ENCODE measurements at regions not wholly inside any gene's neighbourhood (a gene's known extent, or its start where the extent isn't known, plus 50 kb on each side); places are given as distances from the start of the nearest gene placed in this dataset.
"Not testable (repeated sequence)": the region's sequence is repeated elsewhere in the genome, so short reads cannot be mapped to it uniquely, and the experiment has no call there.

DNA sequence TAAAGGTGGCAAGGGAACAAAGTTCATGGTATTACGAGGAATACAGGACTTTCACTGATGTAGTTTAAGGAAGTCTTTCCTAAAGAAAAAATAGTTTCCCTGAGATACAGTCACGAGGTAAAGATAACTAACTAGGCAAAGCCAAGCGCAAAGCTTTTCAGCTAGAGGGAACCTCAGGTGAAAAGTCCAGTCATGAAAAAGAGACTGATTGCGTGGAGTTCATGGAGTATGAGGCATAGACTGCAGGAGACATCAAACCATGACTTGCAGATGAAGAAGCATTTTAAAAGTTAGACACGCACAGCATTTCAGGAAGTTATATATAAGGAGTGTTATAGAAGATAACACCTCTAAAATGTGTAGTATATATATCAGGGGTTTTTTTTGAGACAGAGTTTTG is 205.6 kb upstream of the ZNF184 start:
- DNase-seq (ENCODE audit: low read depth, low spot score) = no peak

DNA sequence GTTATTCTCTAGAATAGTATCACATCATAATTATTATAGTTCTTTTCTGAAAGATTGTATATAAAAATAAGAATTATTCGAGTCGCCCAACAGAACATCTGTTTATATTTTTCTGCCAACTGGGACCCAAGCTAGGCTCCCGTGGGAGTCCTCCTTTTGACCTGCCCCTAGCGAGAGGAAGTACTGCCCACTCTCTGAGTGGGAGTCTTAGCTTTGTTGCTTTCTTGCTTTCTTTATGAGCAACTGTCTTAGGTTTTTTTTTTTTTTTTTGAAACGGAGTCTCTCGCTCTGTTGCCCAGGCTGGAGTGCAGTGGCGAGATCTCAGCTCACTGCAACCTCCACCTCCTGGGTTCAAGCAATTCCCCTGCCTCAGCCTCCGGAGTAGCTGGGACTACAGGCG is 202.0 kb upstream of the ZNF184 start:
- no peak for DNase-seq (ENCODE audit: low read depth, low spot score)

- DNase-seq (ENCODE audit: low read depth, low spot score) = no peak
These were observed 199.4 kb upstream of the ZNF184 start for GRCh38 chr6:27672113-27672799.

- DNase-seq (ENCODE audit: low read depth, low spot score) = no peak
These were observed 196.9 kb upstream of the ZNF184 start for GRCh38 chr6:27669624-27670301.

DNA sequence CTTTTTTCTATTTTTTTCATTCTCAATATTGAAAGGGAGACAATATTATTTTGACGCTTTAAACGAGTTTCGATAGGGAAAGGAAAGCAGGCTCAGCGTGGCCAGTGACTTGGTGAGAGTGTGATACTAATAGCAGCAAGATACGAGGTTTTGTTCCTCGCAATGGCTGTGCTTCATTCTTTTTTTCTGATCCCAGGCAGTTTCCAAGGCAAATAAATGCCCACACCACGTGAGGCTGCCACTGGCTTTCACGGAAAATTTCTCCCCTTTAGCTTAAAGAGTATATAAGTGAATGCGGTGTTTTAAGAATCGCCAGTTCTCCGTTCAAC is 196.4 kb upstream of the ZNF184 start:
- DNase-seq (ENCODE audit: low read depth, low spot score) = no peak

DNA sequence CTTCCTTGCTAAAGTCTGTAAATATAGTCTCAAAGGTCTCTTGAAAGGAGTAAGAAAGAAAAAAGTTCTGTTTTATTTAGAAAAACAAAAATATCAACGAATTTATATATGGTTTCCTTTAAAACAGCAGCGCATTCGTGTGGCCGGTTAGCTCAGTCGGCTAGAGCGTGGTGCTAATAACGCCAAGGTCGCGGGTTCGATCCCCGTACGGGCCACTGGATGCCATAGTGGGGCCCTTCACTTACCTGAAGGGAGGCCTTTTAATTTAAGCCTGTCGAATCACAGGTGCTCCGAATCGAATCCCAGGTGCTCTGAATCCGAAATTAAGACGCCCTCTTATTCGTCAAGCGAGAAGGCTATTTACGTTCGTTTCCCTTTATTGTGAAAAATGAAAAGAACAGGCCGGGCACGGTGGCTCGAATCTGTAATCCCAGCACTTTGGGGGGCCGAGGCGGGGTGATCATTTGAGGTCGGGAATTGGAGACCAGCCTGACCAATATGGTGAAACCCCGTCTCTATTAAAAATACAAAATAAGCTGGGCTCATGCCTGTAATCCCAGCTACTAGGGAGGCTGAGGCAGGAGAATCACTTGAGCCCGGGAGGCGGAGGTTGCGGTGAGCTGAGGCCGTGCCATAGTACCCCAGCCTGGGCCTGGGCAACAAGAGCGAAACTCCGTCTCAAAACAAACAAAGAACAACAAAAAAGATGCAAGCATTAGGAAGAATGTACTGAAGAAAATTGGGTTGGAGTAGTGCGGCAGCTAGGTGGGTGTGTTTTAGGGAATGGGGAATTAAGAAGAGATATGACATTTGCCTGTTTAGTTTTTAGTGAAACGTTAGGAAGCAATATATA is 195.8 kb upstream of the ZNF184 start:
- DNase-seq (ENCODE audit: low read depth, low spot score) = no peak

DNA sequence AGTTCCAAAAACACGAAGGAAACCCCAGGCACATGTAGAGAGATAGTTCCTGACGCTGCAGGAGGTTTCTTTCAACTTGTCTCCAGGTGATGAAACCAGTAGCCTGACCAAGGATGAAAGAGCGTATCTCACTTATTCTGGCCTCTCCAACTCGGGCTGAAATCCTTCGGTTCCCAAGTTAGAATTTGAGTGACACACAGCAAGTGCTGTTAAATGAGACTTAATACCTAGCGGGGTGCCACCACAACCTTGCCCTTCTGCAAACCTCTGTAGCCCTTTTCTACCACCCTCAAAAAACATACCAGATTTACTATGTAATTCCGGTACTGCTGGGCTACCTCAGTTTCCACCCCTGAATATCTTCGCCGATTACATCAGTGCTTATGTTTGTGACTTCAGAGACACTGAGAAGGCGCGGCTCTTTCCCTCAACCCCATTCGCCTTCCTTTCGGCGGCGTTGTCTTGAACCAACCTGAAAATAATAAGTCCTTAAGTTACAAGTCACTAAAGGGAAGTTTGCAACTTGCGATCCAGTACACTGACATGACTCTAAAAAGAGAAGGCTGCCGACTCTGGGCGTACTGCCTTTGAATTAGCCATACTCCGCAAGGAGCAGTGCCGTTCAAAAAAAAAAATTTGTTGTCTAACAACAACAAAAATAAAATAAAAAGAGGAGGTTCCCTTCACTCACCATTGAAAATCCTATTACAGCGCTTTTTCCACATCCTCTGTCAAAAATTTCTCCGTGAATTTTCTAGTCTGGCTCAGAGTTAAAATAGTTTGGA is 194.9 kb upstream of the ZNF184 start:
- DNase-seq (ENCODE audit: low read depth, low spot score) = no peak

DNA sequence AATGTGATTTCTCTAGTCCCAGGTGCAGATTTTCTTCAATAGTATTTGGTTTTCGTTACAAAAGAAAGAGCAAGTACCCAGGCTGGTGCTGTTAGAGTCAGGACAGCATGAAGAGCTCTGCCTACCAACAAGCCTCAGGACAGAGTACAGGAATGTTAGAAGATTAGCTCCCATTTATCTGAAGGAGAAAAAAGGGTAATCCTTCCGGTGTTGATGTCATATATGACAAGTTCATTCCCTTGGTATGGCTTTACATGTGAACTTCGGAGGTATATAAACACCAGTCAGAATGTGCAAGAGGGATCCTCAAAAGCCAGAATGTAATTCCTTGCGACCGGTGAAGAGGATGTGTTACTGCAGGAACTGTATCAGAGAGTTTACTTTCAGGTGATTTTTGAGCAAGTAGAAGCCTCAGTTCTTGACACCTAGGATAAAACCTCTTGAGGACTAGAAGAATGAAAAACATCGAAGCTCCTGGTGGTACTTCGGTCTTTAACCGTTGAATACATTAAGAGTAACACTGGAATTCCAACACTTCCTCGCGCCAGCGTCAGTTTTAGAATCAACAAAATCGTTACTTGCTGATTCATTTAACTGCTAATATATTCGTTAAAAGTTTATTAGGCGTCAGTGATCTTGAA is 194.2 kb upstream of the ZNF184 start:
- no peak for DNase-seq (ENCODE audit: low read depth, low spot score)

GRCh38 chr6:27662769-27663168 is 189.9 kb upstream of the ZNF184 start:
- DNase-seq (ENCODE audit: low read depth, low spot score) = no peak

GRCh38 chr6:27662212-27662611 is 189.3 kb upstream of the ZNF184 start:
- DNase-seq (ENCODE audit: low read depth, low spot score) = not testable (repeated sequence)

- DNase-seq (ENCODE audit: low read depth, low spot score) = not testable (repeated sequence)
These were observed 180.4 kb upstream of the ZNF184 start for GRCh38 chr6:27653143-27653825.

DNA sequence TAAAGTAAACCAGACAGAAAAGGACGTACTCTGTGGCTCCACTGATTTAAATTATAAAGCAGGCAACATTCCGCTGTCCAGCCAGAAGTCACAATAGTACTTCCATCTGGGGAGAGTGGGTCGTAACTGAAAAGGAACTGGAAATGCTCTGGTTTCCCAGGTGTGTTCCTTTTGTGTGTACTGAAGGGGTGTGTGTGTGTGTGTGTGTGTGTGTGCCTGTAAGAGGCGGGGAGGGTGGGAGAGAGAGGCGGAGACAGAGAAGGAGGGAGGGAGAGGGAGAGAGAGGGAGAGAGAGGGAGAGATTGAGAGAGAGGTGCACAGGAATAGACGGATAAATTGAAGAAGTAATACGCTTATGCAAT is 178.4 kb upstream of the ZNF184 start:
- no peak for DNase-seq (ENCODE audit: low read depth, low spot score)

GRCh38 chr6:27650620-27651370 is 177.9 kb upstream of the ZNF184 start:
- no peak for DNase-seq (ENCODE audit: low read depth, low spot score)

GRCh38 chr6:27644528-27644927 is 171.6 kb upstream of the ZNF184 start:
- DNase-seq (ENCODE audit: low read depth, low spot score) = no peak

- DNase-seq (ENCODE audit: low read depth, low spot score) = no peak
These were observed 170.0 kb upstream of the ZNF184 start for GRCh38 chr6:27642744-27643456.

DNA sequence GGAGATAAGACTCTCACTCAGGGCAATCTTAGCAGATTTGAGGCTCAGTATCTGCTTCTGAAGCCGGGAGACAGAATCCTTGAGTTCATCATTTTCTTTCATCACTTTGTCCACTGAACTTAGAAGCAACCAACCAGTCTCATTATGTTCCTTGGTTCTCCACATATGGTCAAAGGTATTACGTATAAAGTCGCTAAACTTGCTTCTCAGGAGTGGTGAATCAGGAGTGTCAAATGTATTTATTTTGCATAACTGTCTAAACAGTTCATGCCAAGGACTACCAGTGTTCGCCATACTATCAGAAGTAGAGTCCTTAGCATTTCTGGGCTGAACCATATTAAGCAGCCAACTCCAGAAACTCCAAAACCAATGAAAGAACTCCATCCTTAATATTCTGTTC is 163.0 kb upstream of the ZNF184 start:
- not testable (repeated sequence) for DNase-seq (ENCODE audit: low read depth, low spot score)

GRCh38 chr6:27633221-27633688 is 160.3 kb upstream of the ZNF184 start:
- DNase-seq (ENCODE audit: low read depth, low spot score) = not testable (repeated sequence)

GRCh38 chr6:27631609-27631916 is 158.7 kb upstream of the ZNF184 start:
- DNase-seq (ENCODE audit: low read depth, low spot score) = no peak
